ENCODE measurements at regions not wholly inside any gene's neighbourhood (a gene's known extent, or its start where the extent isn't known, plus 50 kb on each side); places are given as distances from the start of the nearest gene placed in this dataset.

- TF ChIP-seq POLR2A (IDR thresholded peaks at IDR 0.05; ENCODE audit: low read depth, low read length) (no peak), TAF1 (IDR thresholded peaks at IDR 0.05; ENCODE audit: borderline replicate concordance, low read depth, low read length) (no peak)
These were observed 147.4 kb downstream of the GALR1 start for GRCh38 chr18:77397056-77397455.

Measured in GM12892 (cell line).